ENCODE measurements at regions not wholly inside any gene's neighbourhood (a gene's known extent, or its start where the extent isn't known, plus 50 kb on each side); places are given as distances from the start of the nearest gene placed in this dataset.
"Not testable (repeated sequence)": the region's sequence is repeated elsewhere in the genome, so short reads cannot be mapped to it uniquely, and the experiment has no call there.

DNA sequence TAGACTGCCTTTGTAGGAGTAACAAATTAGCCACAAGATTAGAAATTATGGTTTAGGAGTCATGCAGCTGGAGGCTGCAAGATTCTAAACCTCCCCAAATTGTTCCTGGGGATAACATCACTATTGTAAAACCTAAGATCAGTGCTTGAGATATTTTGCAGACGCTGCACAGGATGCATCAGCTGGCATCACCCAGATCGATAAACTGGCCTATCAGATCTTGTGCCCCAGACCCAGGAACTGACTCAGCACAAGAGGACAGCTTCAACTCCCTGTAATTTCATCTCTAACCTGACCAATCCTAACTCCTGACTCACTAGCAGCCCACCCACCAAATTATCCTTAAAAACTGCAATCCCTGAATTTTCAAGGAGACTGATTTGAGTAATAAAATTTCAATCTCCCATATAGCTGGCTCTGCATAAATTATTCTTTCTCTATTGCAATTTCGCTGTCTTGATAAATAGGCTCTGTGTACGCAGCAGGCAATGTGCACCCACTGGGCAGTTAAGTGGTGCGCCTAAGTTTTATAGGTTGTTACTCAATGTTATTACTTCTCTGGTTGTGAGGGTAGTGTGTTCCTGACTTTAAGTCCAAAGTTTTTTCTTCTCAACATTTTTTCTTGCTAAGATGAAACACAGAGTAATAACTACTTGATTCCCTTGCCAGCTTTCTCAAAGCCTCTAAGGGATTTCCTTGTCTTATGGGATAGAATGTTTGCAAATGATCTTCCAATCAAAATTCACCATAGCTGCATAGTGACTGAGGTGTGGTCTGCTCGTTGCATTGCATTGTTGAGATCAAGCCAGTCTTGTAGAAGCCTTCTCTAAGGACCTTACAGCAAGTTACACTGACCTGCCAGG is 312.3 kb upstream of the DKK2 start:
- no peaks in the 10 kb centered on the region for H3K4me1 ChIP-seq
- DNase-seq (ENCODE audit: low spot score in 2 of 2), result no peak
- 83 to 88% methylated on average over 6 of the region's 6 CpGs for WGBS, 2 donors
- TF ChIP-seq, protein P1, sequence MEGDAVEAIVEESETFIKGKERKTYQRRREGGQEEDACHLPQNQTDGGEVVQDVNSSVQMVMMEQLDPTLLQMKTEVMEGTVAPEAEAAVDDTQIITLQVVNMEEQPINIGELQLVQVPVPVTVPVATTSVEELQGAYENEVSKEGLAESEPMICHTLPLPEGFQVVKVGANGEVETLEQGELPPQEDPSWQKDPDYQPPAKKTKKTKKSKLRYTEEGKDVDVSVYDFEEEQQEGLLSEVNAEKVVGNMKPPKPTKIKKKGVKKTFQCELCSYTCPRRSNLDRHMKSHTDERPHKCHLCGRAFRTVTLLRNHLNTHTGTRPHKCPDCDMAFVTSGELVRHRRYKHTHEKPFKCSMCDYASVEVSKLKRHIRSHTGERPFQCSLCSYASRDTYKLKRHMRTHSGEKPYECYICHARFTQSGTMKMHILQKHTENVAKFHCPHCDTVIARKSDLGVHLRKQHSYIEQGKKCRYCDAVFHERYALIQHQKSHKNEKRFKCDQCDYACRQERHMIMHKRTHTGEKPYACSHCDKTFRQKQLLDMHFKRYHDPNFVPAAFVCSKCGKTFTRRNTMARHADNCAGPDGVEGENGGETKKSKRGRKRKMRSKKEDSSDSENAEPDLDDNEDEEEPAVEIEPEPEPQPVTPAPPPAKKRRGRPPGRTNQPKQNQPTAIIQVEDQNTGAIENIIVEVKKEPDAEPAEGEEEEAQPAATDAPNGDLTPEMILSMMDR (IDR thresholded peaks at IDR 0.05), result no peak
- no peak for TF ChIP-seq EP300 (IDR thresholded peaks at IDR 0.05)
- no peak for TF ChIP-seq POLR2A (IDR thresholded peaks at IDR 0.05)
- no peak overlapping the region for H3K27ac ChIP-seq
- H3K9me3 ChIP-seq, result no peaks in the 10 kb centered on the region
- H3K27me3 ChIP-seq, result no peaks in the 10 kb centered on the region
- no peaks in the 10 kb centered on the region for H3K36me3 ChIP-seq
- H3K4me3 ChIP-seq, result no peak overlapping the region

DNA sequence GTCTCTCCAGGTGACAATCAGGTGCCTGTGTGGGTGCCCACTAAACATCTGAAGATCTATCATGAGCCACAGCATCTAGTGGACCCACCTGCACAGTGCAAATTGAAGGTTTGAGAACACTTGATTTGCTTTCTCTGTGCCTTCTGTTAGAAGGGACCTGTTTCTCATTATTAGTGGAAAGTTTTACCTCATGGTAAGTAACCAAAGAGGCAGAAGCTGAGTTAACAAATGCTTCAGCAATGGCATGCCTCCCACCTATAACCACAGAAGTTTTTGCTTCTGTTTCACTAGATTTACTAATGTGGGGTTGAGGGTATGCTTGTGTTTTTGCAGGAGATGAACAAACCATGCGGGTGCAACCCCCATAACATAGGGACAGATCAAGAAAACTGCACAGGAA is 297.4 kb upstream of the DKK2 start:
- Histone ChIP-seq H3K4me1 (no peaks in the 10 kb centered on the region), H3K9me3 (peaks cover 0 to 2% (median 0%) of the 10 kb centered on the region in 4 donors)
- WGBS, 2 donors, result 100% methylated on average over 1 of the region's 1 CpG

DNA sequence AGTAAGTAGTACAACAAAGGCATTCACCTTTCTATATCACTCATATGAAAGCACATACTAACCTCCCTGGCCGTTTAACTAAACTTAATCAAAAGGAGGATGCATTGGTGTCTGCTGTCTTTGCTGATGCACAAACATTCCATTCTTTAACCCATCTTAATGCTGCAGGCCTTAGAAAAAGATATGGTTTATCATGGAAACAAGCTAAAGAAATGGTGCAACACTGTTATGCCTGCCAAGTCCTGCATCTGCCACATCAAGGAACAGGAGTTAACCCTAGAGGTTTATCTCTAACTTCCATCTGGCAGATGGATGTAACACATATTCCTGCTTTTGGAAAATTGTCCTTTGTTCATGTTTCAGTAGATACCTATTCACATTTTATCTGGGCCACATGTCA is 296.5 kb upstream of the DKK2 start:
- not testable (repeated sequence) for H3K4me3 ChIP-seq, H3K27me3 ChIP-seq
- WGBS, 2 donors, result 60 to 63% methylated on average over 1 of the region's 1 CpG

More for the DNA sequence above, 297.4 kb upstream of the DKK2 start:
- Histone ChIP-seq H3K36me3 (no peaks in the 10 kb centered on the region), H3K27me3 (no peaks in the 10 kb centered on the region), H3K4me3 (no peak overlapping the region), H3K27ac (no peak overlapping the region)
- DNase-seq (ENCODE audit: low spot score in 2 of 2), result no peak
- TF ChIP-seq, protein P1 (IDR thresholded peaks at IDR 0.05), result no peak
- TF ChIP-seq EP300 (IDR thresholded peaks at IDR 0.05) (no peak), POLR2A (IDR thresholded peaks at IDR 0.05) (no peak)

DNA sequence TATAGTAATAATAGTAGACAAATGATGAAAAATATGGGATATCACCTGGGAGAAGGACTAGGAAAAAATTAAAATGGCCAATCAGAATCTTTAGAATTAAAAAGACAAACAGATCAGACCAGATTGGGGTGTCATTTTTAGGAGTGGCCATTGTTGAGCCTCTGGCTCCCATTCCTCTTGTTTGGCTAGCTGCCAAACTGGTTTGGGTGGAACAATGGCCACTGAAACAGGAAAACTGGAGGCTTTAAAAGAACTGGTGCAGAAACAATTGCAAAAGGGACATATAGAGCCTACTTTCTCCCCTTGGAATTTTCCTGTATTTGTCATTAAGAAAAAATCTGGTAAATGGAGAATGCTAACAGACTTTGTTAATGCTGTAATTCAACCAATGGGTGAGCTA is 294.8 kb upstream of the DKK2 start:
- no peak overlapping the region for H3K4me3 ChIP-seq
- no peaks in the 10 kb centered on the region for H3K36me3 ChIP-seq
- no peaks in the 10 kb centered on the region for H3K4me1 ChIP-seq
- H3K27me3 ChIP-seq, result no peaks in the 10 kb centered on the region
- H3K9me3 ChIP-seq, result peaks cover 0 to 13% (median 0%) of the 10 kb centered on the region in 4 donors
- DNase-seq (ENCODE audit: low spot score in 2 of 2), result no peak
- H3K27ac ChIP-seq, result no peak overlapping the region
- TF ChIP-seq EP300 (IDR thresholded peaks at IDR 0.05), result no peak
- no peak for TF ChIP-seq POLR2A (IDR thresholded peaks at IDR 0.05)
- TF ChIP-seq, protein P1 (IDR thresholded peaks at IDR 0.05), result no peak

More for the DNA sequence above, 296.5 kb upstream of the DKK2 start:
- peaks cover 0 to 10% (median 0%) of the 10 kb centered on the region in 4 donors for H3K9me3 ChIP-seq
- H3K4me1 ChIP-seq; H3K36me3 ChIP-seq; DNase-seq (ENCODE audit: low spot score in 2 of 2); H3K27ac ChIP-seq: not testable (repeated sequence)

DNA sequence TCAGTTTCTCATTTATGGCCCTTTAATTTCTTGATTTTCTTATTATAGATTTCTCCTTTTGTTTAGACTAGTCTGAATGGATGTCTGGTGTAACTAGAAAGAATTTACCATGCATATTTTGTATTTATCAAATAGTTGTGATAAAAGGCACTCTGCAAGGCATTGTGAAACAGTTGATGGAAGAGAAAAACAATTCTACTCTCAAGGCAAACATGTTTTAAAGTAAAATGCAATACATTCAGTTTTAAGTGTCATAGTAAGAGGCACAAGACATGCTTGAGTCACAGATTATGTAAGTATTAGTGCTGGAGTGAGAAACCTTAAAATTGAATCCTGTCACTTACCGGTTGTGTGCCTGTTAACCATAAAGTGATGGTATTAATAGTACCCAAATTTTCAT is 283.3 kb upstream of the DKK2 start:
- no peak for DNase-seq (ENCODE audit: low spot score in 2 of 2)
- TF ChIP-seq EP300 (IDR thresholded peaks at IDR 0.05) (no peak), POLR2A (IDR thresholded peaks at IDR 0.05) (no peak)
- TF ChIP-seq, protein P1 (IDR thresholded peaks at IDR 0.05), result no peak
- Histone ChIP-seq H3K9me3 (no peaks in the 10 kb centered on the region), H3K4me1 (no peaks in the 10 kb centered on the region), H3K4me3 (no peak overlapping the region), H3K27ac (no peak overlapping the region), H3K36me3 (no peaks in the 10 kb centered on the region), H3K27me3 (no peaks in the 10 kb centered on the region)
- WGBS, 2 donors, result 65 to 94% methylated on average over 1 of the region's 1 CpG
